Gastrocnemius medialis (tissue), 4 donors: ENCODE measurements at regions not wholly inside any gene's neighbourhood (a gene's known extent, or its start where the extent isn't known, plus 50 kb on each side); places are given as distances from the start of the nearest gene placed in this dataset.

ENCODE experiments used
- CTCF ChIP-seq, 5 experiments: fragments of 450-650 bp in 3 of 5; fragments of 200-600 bp in 2 of 5; sonication (generic) in 2 of 5; IDR thresholded peaks in 4 of 5; conservative IDR thresholded peaks in 1 of 5; 1 replicate in 4 of 5; 2 replicates in 1 of 5; pipeline ENCODE4 v1.5.1; 2016 to 2019; ENCODE audit warnings: antibody characterized with exemption in 5 of 5, mild to moderate bottlenecking in 3 of 5, moderate library complexity in 3 of 5
- POLR2A ChIP-seq, 2 donors: fragments of 450-650 bp; IDR thresholded peaks; one replicate each; pipeline ENCODE4 v1.6.1; 2017; ENCODE audit warnings: antibody characterized with exemption in 2 of 2, mild to moderate bottlenecking in 2 of 2, moderate library complexity in 2 of 2

- TF ChIP-seq POLR2A (IDR thresholded peaks at IDR 0.05) = no peak
- TF ChIP-seq CTCF (IDR thresholded peaks at IDR 0.05 in 4 of 5, conservative IDR thresholded peaks at IDR 0.05 in 1 of 5) = no peak
Observed at GRCh38 chr20:11430652-11431051, 487.0 kb upstream of the BTBD3 start.
